ENCODE measurements at regions not wholly inside any gene's neighbourhood (a gene's known extent, or its start where the extent isn't known, plus 50 kb on each side); places are given as distances from the start of the nearest gene placed in this dataset.

DNA sequence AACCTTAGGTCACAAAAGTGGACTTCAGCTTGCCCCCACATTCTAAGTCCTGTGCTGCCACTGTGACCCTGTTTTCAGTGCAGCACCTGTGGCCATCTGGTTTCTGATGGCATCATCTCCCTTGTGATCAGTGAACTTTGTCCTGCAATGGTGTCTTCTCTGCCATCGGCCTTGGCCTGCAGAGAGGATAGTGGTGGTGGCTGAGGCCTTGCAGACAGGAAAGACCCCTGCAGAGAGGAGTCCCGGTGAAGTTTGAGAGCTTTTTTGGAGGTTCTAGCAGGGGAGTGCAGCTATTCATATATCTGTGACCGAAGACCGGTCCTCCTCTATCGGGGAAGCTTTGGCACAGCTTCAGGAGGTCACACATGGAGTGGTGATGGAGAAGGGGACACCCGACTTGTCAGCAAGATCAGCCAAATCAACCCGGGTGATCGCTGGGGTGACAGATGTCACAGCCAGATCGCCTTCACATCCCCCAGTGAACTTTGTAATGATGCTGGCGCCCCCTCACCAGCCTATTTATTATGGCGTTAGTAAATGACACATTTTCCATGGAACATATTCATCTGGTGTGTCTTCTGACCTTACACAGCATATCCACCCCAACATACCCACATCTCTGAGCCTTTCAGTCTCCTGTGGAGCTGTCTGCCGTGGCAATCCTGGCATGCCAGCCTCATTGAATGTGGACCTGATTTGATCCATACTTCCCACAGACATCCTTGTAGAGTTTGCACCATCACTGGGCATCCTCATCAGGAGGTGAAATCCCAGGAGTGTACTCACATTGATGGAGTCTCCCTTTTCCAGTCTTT is 136.1 kb downstream of the PAPOLA start:
- no peaks in the 10 kb centered on the region for H3K9me3 ChIP-seq
- 78 to 82% methylated on average over 12 of the region's 12 CpGs for WGBS, 2 donors
- no peak overlapping the region for H3K4me3 ChIP-seq
- no peaks in the 10 kb centered on the region for H3K27me3 ChIP-seq
- H3K36me3 ChIP-seq = no peaks in the 10 kb centered on the region
- H3K4me1 ChIP-seq = no peaks in the 10 kb centered on the region
- TF ChIP-seq POLR2A (IDR thresholded peaks at IDR 0.05) = no peak
- TF ChIP-seq EP300 (IDR thresholded peaks at IDR 0.05) = no peak
- TF ChIP-seq, protein P1, sequence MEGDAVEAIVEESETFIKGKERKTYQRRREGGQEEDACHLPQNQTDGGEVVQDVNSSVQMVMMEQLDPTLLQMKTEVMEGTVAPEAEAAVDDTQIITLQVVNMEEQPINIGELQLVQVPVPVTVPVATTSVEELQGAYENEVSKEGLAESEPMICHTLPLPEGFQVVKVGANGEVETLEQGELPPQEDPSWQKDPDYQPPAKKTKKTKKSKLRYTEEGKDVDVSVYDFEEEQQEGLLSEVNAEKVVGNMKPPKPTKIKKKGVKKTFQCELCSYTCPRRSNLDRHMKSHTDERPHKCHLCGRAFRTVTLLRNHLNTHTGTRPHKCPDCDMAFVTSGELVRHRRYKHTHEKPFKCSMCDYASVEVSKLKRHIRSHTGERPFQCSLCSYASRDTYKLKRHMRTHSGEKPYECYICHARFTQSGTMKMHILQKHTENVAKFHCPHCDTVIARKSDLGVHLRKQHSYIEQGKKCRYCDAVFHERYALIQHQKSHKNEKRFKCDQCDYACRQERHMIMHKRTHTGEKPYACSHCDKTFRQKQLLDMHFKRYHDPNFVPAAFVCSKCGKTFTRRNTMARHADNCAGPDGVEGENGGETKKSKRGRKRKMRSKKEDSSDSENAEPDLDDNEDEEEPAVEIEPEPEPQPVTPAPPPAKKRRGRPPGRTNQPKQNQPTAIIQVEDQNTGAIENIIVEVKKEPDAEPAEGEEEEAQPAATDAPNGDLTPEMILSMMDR (IDR thresholded peaks at IDR 0.05) = no peak
- no peak overlapping the region for H3K27ac ChIP-seq
- no peak for DNase-seq (ENCODE audit: low spot score in 2 of 2)

DNA sequence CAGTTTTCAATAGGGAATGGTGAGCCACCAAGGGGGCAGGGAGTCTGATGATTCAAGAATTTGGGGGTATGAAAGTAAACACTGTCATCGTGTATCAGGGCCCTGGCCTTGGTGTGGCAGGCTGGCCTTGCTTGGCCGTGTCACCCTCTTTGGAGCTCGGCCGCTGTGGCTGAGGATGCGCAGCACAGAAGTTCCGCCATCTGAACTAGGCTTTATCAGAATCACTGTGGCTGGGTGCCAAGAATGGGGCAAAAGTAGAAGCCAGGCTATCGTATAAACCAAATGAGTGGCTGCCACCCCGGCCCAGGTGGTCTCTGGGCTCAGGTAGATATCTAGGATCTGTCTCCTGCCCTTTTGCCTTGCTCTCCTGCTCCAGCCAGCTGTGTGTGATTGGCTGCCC is 137.4 kb downstream of the PAPOLA start:
- no peak for DNase-seq (ENCODE audit: low spot score in 2 of 2)
- H3K4me1 ChIP-seq = no peaks in the 10 kb centered on the region
- H3K4me3 ChIP-seq = no peak overlapping the region
- TF ChIP-seq POLR2A (IDR thresholded peaks at IDR 0.05) (no peak), EP300 (IDR thresholded peaks at IDR 0.05) (no peak)
- TF ChIP-seq, protein P1 (IDR thresholded peaks at IDR 0.05) = no peak
- H3K9me3 ChIP-seq = no peaks in the 10 kb centered on the region
- WGBS, 2 donors = 86 to 88% methylated on average over 8 of the region's 8 CpGs
- no peak overlapping the region for H3K27ac ChIP-seq
- H3K36me3 ChIP-seq = no peaks in the 10 kb centered on the region
- H3K27me3 ChIP-seq = no peaks in the 10 kb centered on the region

DNA sequence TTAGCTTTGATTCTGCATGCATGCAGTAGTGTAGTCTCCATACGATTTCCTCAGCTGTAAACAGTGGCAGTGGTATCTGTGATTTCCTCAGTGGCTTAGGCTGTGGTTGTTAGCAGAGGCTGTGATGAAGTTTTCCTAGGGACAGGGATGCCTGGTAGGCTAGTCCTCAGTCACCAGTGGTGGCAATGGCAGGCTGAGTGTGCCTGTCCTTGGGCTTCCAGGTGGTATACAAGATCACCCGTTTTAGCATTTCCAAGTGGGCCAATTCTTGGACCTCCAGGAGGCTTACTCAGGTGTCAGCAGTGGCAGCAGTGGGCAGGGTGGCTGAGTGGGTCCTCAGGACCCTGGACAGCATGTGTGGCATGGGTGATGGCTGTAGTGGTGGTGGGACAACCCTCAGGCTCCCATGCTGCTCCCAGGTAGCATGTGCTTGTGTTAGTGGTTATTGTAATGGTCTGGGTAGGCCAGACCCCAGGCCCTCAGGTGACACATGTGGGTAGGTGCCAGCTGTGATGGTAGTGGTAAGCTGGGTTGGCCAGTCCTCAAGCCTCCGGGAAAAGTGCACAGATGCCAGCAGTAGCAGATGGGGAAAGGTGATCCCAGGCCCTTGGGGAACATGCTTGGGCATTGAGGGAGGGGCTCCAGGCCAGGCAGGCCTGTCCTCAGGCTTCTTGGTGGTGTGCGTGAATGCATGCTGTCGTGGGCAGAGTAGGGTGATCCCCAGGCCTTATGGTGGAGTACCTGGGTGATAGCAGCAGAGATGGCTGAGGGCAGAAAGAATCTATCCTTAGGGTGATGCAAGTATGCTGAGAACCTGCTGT is 146.5 kb downstream of the PAPOLA start:
- H3K9me3 ChIP-seq = peaks cover 0 to 40% (median 5%) of the 10 kb centered on the region in 4 donors
- H3K27ac ChIP-seq = no peak overlapping the region
- no peak for DNase-seq (ENCODE audit: low spot score in 2 of 2)
- no peaks in the 10 kb centered on the region for H3K27me3 ChIP-seq
- H3K4me3 ChIP-seq = no peak overlapping the region
- 85 to 91% methylated on average over 4 of the region's 5 CpGs for WGBS, 2 donors
- H3K4me1 ChIP-seq = no peaks in the 10 kb centered on the region
- H3K36me3 ChIP-seq = no peaks in the 10 kb centered on the region
- no peak for TF ChIP-seq EP300 (IDR thresholded peaks at IDR 0.05)
- TF ChIP-seq POLR2A (IDR thresholded peaks at IDR 0.05) = no peak
- TF ChIP-seq, protein P1 (IDR thresholded peaks at IDR 0.05) = no peak

- Histone ChIP-seq H3K27me3 (no peaks in the 10 kb centered on the region), H3K9me3 (peaks cover 0 to 40% (median 5%) of the 10 kb centered on the region in 4 donors), H3K36me3 (no peaks in the 10 kb centered on the region), H3K4me3 (no peak overlapping the region), H3K27ac (no peak overlapping the region), H3K4me1 (no peaks in the 10 kb centered on the region)
- WGBS, 2 donors = 79 to 85% methylated on average over 2 of the region's 2 CpGs
- no peak for DNase-seq (ENCODE audit: low spot score in 2 of 2)
- TF ChIP-seq POLR2A (IDR thresholded peaks at IDR 0.05) = no peak
- TF ChIP-seq, protein P1 (IDR thresholded peaks at IDR 0.05) = no peak
- no peak for TF ChIP-seq EP300 (IDR thresholded peaks at IDR 0.05)
These were observed 147.1 kb downstream of the PAPOLA start for GRCh38 chr14:96649327-96649601.

DNA sequence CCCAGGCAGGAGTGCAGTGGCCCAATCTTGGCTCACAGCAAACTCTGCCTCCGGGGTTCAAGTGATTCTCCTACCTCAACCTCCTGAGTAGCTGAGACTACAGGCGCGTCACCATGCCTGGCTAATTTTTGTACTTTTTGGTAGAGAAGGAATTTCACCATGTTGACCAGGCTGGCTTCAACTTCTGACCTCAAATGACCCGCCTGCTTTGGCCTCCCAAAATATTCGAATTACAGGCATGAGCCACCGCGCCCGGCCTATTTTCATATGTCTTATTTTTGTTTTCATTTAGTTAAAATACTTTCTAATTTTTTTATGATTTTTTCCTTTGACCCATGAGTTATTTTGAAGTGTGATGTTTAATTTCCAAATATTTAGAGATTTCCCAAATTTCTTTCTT is 143.6 kb upstream of the VRK1 start:
- no peak for DNase-seq (ENCODE audit: low spot score in 2 of 2)
- WGBS, 2 donors = 91 to 93% methylated on average over 8 of the region's 8 CpGs
- no peak overlapping the region for H3K27ac ChIP-seq

More for the DNA sequence above, 143.6 kb upstream of the VRK1 start:
- TF ChIP-seq, protein P1 (IDR thresholded peaks at IDR 0.05) = no peak
- TF ChIP-seq EP300 (IDR thresholded peaks at IDR 0.05) (no peak), POLR2A (IDR thresholded peaks at IDR 0.05) (no peak)
- Histone ChIP-seq H3K27me3 (no peaks in the 10 kb centered on the region), H3K9me3 (peaks cover 0 to 42% (median 0%) of the 10 kb centered on the region in 4 donors), H3K4me1 (no peaks in the 10 kb centered on the region), H3K4me3 (no peak overlapping the region), H3K36me3 (no peaks in the 10 kb centered on the region)
